GM19023 (cell line): ENCODE measurements at regions not wholly inside any gene's neighbourhood (a gene's known extent, or its start where the extent isn't known, plus 50 kb on each side); places are given as distances from the start of the nearest gene placed in this dataset.
A peak's percentile ranks its signal among the peaks of the same experiment; 100 is the strongest.
"Not testable (repeated sequence)": the region's sequence is repeated elsewhere in the genome, so short reads cannot be mapped to it uniquely, and the experiment has no call there.

Experiments
- ATAC-seq: cut with Tn5 transposase; IDR thresholded peaks from one replicate; pipeline ENCODE4 v1.9.1; 2021; ENCODE audit warnings: mild to moderate bottlenecking, moderate library complexity; ENCODE audit not compliant: unreplicated experiment

GRCh38 chr15:31724903-31725302 lies 305.4 kb upstream of the CHRNA7 start:
- ATAC-seq, result not testable (repeated sequence)

- ATAC-seq, result not testable (repeated sequence)
Observed at GRCh38 chr15:31725619-31726018, 304.7 kb upstream of the CHRNA7 start.

GRCh38 chr15:31727612-31728011 lies 302.7 kb upstream of the CHRNA7 start:
- ATAC-seq, result no peak

- ATAC-seq, result no peak
Observed at GRCh38 chr15:31732726-31733125, 297.6 kb upstream of the CHRNA7 start.

GRCh38 chr15:31733424-31733823 lies 296.9 kb upstream of the CHRNA7 start:
- ATAC-seq, result no peak

- ATAC-seq, result no peak
Observed at GRCh38 chr15:31740203-31740602, 290.1 kb upstream of the CHRNA7 start.

- no peak for ATAC-seq
Observed at GRCh38 chr15:31745841-31746240, 284.5 kb upstream of the CHRNA7 start.

- no peak for ATAC-seq
Observed at GRCh38 chr15:31752065-31752762, 278.1 kb upstream of the CHRNA7 start.

GRCh38 chr15:31752905-31753304 lies 277.4 kb upstream of the CHRNA7 start:
- ATAC-seq, result no peak

- ATAC-seq, result no peak
Observed at GRCh38 chr15:31758126-31758525, 272.2 kb upstream of the CHRNA7 start.

GRCh38 chr15:31768055-31768454 lies 262.3 kb upstream of the CHRNA7 start:
- ATAC-seq, result no peak

- ATAC-seq, result no peak
Observed at GRCh38 chr15:31774045-31774444, 256.3 kb upstream of the CHRNA7 start.

GRCh38 chr15:31776039-31776438 lies 254.3 kb upstream of the CHRNA7 start:
- no peak for ATAC-seq

GRCh38 chr15:31781261-31781660 lies 249.1 kb upstream of the CHRNA7 start:
- no peak for ATAC-seq

- ATAC-seq, result no peak
Observed at GRCh38 chr15:31782016-31782783, 248.1 kb upstream of the CHRNA7 start.

- no peak for ATAC-seq
Observed at GRCh38 chr15:31782951-31783350, 247.4 kb upstream of the CHRNA7 start.

GRCh38 chr15:31786360-31786759 lies 244.0 kb upstream of the CHRNA7 start:
- no peak for ATAC-seq

GRCh38 chr15:31788104-31788503 lies 242.2 kb upstream of the CHRNA7 start:
- no peak for ATAC-seq

- ATAC-seq, result no peak
Observed at GRCh38 chr15:31792611-31793199, 237.6 kb upstream of the CHRNA7 start.

- ATAC-seq, result no peak
Observed at GRCh38 chr15:31799319-31799714, 231.0 kb upstream of the CHRNA7 start.

- peak; percentile 89 for ATAC-seq
Observed at GRCh38 chr15:31799715-31800321, 230.5 kb upstream of the CHRNA7 start.

- ATAC-seq, result no peak
Observed at GRCh38 chr15:31801152-31801551, 229.2 kb upstream of the CHRNA7 start.
